Stomach (tissue), 4 donors: ENCODE measurements at regions not wholly inside any gene's neighbourhood (a gene's known extent, or its start where the extent isn't known, plus 50 kb on each side); places are given as distances from the start of the nearest gene placed in this dataset.

Experiments used
- CTCF ChIP-seq, 7 experiments: fragments of 450-650 bp in 4 of 7; fragments of 200-600 bp in 3 of 7; sonication (generic) in 3 of 7; IDR thresholded peaks; one replicate each; pipeline ENCODE4 v1.5.1; 2016 to 2019; ENCODE audit warnings: antibody characterized with exemption in 7 of 7, control low read depth in 2 of 7, mild to moderate bottlenecking in 1 of 7
- EP300 ChIP-seq: sonication (generic); formaldehyde crosslinking; IDR thresholded peaks from one replicate; pipeline ENCODE4 v1.6.1; 2017; ENCODE audit warnings: antibody characterized with exemption
- POLR2A ChIP-seq, 4 donors: fragments of 450-650 bp; IDR thresholded peaks; one replicate each; pipeline ENCODE4 v1.6.1; 2016; ENCODE audit warnings: antibody characterized with exemption in 4 of 4, control low read depth in 2 of 4, mild to moderate bottlenecking in 1 of 4, moderate library complexity in 1 of 4

GRCh38 chr3:55170444-55170843 is 242.6 kb upstream of the LRTM1 start:
- no peak for TF ChIP-seq CTCF (IDR thresholded peaks at IDR 0.05)
- no peak for TF ChIP-seq EP300
- no peak for TF ChIP-seq POLR2A (IDR thresholded peaks at IDR 0.05)
